H1 (cell line): ENCODE measurements at regions not wholly inside any gene's neighbourhood (a gene's known extent, or its start where the extent isn't known, plus 50 kb on each side); places are given as distances from the start of the nearest gene placed in this dataset.

ENCODE experiments used
- CTCF ChIA-PET: fragments of 300-600 bp; sonication (Branson Sonifier 250); formaldehyde crosslinking; loops from one replicate; lab custom pipeline; 2021; ENCODE audit not compliant: partially characterized antibody; lab: Charles Lee
- POLR2A ChIA-PET: fragments of 300-600 bp; sonication (Branson Sonifier 250); formaldehyde crosslinking; loops from one replicate; lab custom pipeline; 2021; ENCODE audit warnings: inconsistent platforms; ENCODE audit not compliant: partially characterized antibody; lab: Charles Lee
- DNase-seq, 2 experiments: peaks; one replicate each; pipeline versions ENCODE4 v3.0.0 to v3.0.0-alpha.2; 2010 to 2022; ENCODE audit warnings: low spot score in 2 of 2, low read depth in 1 of 2, mixed read lengths in 1 of 2
- FAIRE-seq: peaks from 2 replicates; lab custom pipeline; 2011; peaks lifted over from hg19 to GRCh38; lab: Jason Lieb, UNC
- H2AFZ ChIP-seq: 2 replicates; pipeline ENCODE4 v1.8.1; 2012; ENCODE audit warnings: low read length, inconsistent platforms
- H2AK5ac ChIP-seq: 2 replicates; pipeline ENCODE4 v1.6.1; 2013; ENCODE audit warnings: low read depth, low read length
- H2BK120ac ChIP-seq: replicated peaks from 2 replicates; pipeline ENCODE3; 2013; ENCODE audit warnings: low read depth, low read length, inconsistent platforms
- H2BK12ac ChIP-seq: 2 replicates; pipeline ENCODE4 v1.6.1; 2013; ENCODE audit warnings: low read depth, low read length
- H2BK15ac ChIP-seq: 2 replicates; pipeline ENCODE4 v1.6.1; 2013; ENCODE audit warnings: low read length
- H2BK20ac ChIP-seq: 2 replicates; pipeline ENCODE4 v1.6.1; 2013; ENCODE audit warnings: low read length
- H2BK5ac ChIP-seq: 2 replicates; pipeline ENCODE4 v1.6.1; 2013; ENCODE audit warnings: low read depth, low read length
- H3K14ac ChIP-seq: 2 replicates; pipeline ENCODE4 v1.6.1; 2013; ENCODE audit warnings: inconsistent platforms; ENCODE audit not compliant: insufficient read length
- H3K18ac ChIP-seq: 2 replicates; pipeline ENCODE4 v1.6.1; 2013; ENCODE audit warnings: low read length; ENCODE audit errors: extremely low read depth
- H3K23ac ChIP-seq: 2 replicates; pipeline ENCODE4 v1.6.1; 2013; ENCODE audit warnings: inconsistent platforms; ENCODE audit not compliant: insufficient read length
- H3K23me2 ChIP-seq: 2 replicates; pipeline ENCODE4 v1.6.1; 2013; ENCODE audit warnings: low read depth, low read length
- H3K27ac ChIP-seq: 2 replicates; pipeline ENCODE4 v1.6.1; 2011; ENCODE audit warnings: low read depth, low read length, inconsistent platforms
- H3K27me3 ChIP-seq, 4 experiments: replicated peaks in 1 of 4; 1 replicate in 1 of 4; 2 replicates in 3 of 4; pipeline versions ENCODE4 v1.6.1 to v1.8.1; 2011 to 2013; ENCODE audit warnings: low read length in 3 of 4, mild to moderate bottlenecking in 3 of 4, inconsistent platforms in 2 of 4, mixed read lengths in 2 of 4, moderate library complexity in 1 of 4; ENCODE audit not compliant: control insufficient read depth in 3 of 4, insufficient read depth in 3 of 4; ENCODE audit errors: extremely low read depth in 1 of 4
- H3K36me3 ChIP-seq, 4 experiments: 2 replicates each; pipeline versions ENCODE4 v1.6.1 to v1.8.1; 2011 to 2013; ENCODE audit warnings: mild to moderate bottlenecking in 4 of 4, low read length in 3 of 4, moderate library complexity in 2 of 4, control low read depth in 1 of 4, inconsistent platforms in 1 of 4; ENCODE audit not compliant: insufficient read depth in 4 of 4, control insufficient read depth in 2 of 4
- H3K4ac ChIP-seq: replicated peaks from 2 replicates; pipeline ENCODE3; 2013; ENCODE audit warnings: low read length, low read depth, mixed read lengths, inconsistent platforms; ENCODE audit not compliant: insufficient read length
- H3K4me1 ChIP-seq, 4 experiments: replicated peaks in 1 of 4; 1 replicate in 1 of 4; 2 replicates in 3 of 4; pipeline versions ENCODE4 v1.6.1 to v1.8.1; 2011 to 2013; ENCODE audit warnings: low read length in 3 of 4, inconsistent platforms in 2 of 4, mixed read lengths in 1 of 4; ENCODE audit not compliant: insufficient read depth in 4 of 4, control insufficient read depth in 3 of 4
- H3K4me2 ChIP-seq, 2 experiments: 2 replicates each; pipeline versions ENCODE4 v1.6.1 to v1.8.1; 2011 to 2013; ENCODE audit warnings: low read depth in 2 of 2, low read length in 2 of 2, control low read depth in 1 of 2, inconsistent platforms in 1 of 2, mild to moderate bottlenecking in 1 of 2; ENCODE audit not compliant: insufficient read depth in 1 of 2
- H3K4me3 ChIP-seq, 4 experiments: fragments of 200-600, 300-600 bp in 1 of 4; sonication (generic), shearing (Covaris generic), sonication (Bioruptor Twin) in 1 of 4; 2 replicates each; pipeline versions ENCODE4 v1.5.1 to v1.8.1; 2011 to 2016; ENCODE audit warnings: low read length in 4 of 4, low read depth in 3 of 4, control low read depth in 2 of 4, inconsistent platforms in 2 of 4, mild to moderate bottlenecking in 2 of 4, mixed read lengths in 1 of 4, moderate library complexity in 1 of 4; ENCODE audit not compliant: insufficient read depth in 2 of 4; ENCODE audit errors: extremely low read depth in 1 of 4
- H3K56ac ChIP-seq: replicated peaks from 2 replicates; pipeline ENCODE3; 2013; ENCODE audit warnings: low read depth, mild to moderate bottlenecking, mixed read lengths, low read length, inconsistent platforms; ENCODE audit not compliant: insufficient read length
- H3K79me1 ChIP-seq: 2 replicates; pipeline ENCODE4 v1.6.1; 2013; ENCODE audit warnings: low read depth, low read length, control low read depth
- H3K79me2 ChIP-seq, 2 experiments: 2 replicates each; pipeline versions ENCODE4 v1.6.1 to v1.8.1; 2012 to 2013; ENCODE audit warnings: low read length in 2 of 2, mild to moderate bottlenecking in 2 of 2, inconsistent platforms in 1 of 2; ENCODE audit not compliant: insufficient read depth in 2 of 2, control insufficient read depth in 1 of 2
- H3K9ac ChIP-seq, 4 experiments: replicated peaks in 1 of 4; 1 replicate in 1 of 4; 2 replicates in 3 of 4; pipeline versions ENCODE4 v1.6.1 to v1.8.1; 2011 to 2013; ENCODE audit warnings: low read depth in 3 of 4, low read length in 3 of 4, control low read depth in 2 of 4, mild to moderate bottlenecking in 2 of 4, moderate library complexity in 2 of 4, inconsistent platforms in 1 of 4; ENCODE audit errors: extremely low read depth in 1 of 4
- H3K9me3 ChIP-seq, 2 experiments: 2 replicates each; pipeline versions ENCODE4 v1.6.1 to v1.8.1; 2012 to 2013; ENCODE audit warnings: mild to moderate bottlenecking in 2 of 2, moderate library complexity in 2 of 2, control low read depth in 1 of 2, inconsistent platforms in 1 of 2, low read depth in 1 of 2, low read length in 1 of 2, mixed read lengths in 1 of 2; ENCODE audit not compliant: insufficient read depth in 2 of 2
- H4K20me1 ChIP-seq, 2 experiments: replicated peaks in 1 of 2; 2 replicates each; pipeline versions ENCODE3 to v1.8.1; 2011 to 2013; ENCODE audit warnings: inconsistent platforms in 2 of 2, low read length in 2 of 2, mild to moderate bottlenecking in 1 of 2; ENCODE audit not compliant: insufficient read depth in 2 of 2, control insufficient read depth in 1 of 2
- H4K5ac ChIP-seq: 2 replicates; pipeline ENCODE4 v1.6.1; 2013; ENCODE audit warnings: low read length, low read depth, mixed read lengths, inconsistent platforms; ENCODE audit not compliant: insufficient read length
- H4K8ac ChIP-seq: 2 replicates; pipeline ENCODE4 v1.8.0; 2013; ENCODE audit warnings: mild to moderate bottlenecking, moderate library complexity, low read length, inconsistent platforms; ENCODE audit not compliant: insufficient read depth; ENCODE audit errors: extremely low read depth
- H4K91ac ChIP-seq: replicated peaks from 2 replicates; pipeline ENCODE3; 2013; ENCODE audit warnings: low read length, mixed read lengths, inconsistent platforms; ENCODE audit not compliant: insufficient read length
- CEBPB ChIP-seq: IDR thresholded peaks from 2 replicates; pipeline ENCODE4 v1.6.1; 2012; ENCODE audit warnings: low read depth, low read length
- KDM5A ChIP-seq: fragments of 200-600 bp; IDR thresholded peaks from 2 replicates; pipeline ENCODE4 v1.7.1; 2012; ENCODE audit warnings: mild to moderate bottlenecking, low read length, inconsistent platforms, mixed read lengths
- ZNF274 ChIP-seq: IDR thresholded peaks from 2 replicates; pipeline ENCODE4 v1.7.0; 2012; ENCODE audit warnings: low read length, borderline replicate concordance; ENCODE audit errors: extremely low read depth
- WGBS, 2 experiments: shearing (Covaris generic) in 1 of 2; methylation state at CpG; one replicate each; pipeline versions ENCODE4 v1.1.6 to v1.1.7; 2013 to 2015; ENCODE audit warnings: low lambda C conversion rate in 2 of 2, mixed read lengths in 2 of 2, inconsistent platforms in 1 of 2, low coverage in 1 of 2, missing lambda C conversion rate in 1 of 2; ENCODE audit not compliant: insufficient replicate concordance in 2 of 2, insufficient coverage in 1 of 2, insufficient read length in 1 of 2; ENCODE audit errors: extremely low coverage in 1 of 2, missing lambda C conversion rate in 1 of 2; 5-methylcytosine and 5-hydroxymethylcytosine counted together

GRCh38 chr3:161950318-161950868 lies 453.8 kb downstream of the OTOL1 start:
- H2BK12ac ChIP-seq = no peak overlapping the region
- no peak overlapping the region for H3K23ac ChIP-seq
- H3K23me2 ChIP-seq = no peaks in the 10 kb centered on the region
- no peak overlapping the region for H2BK120ac ChIP-seq
- H3K27me3 ChIP-seq = no peaks in the 10 kb centered on the region
- no peak overlapping the region for H2AK5ac ChIP-seq
- no peaks in the 10 kb centered on the region for H3K79me2 ChIP-seq
- POLR2A ChIA-PET = no interaction called here
- H4K20me1 ChIP-seq = no peaks in the 10 kb centered on the region
- H2AFZ ChIP-seq = no peak overlapping the region
- H3K79me1 ChIP-seq = no peaks in the 10 kb centered on the region
- H2BK5ac ChIP-seq = no peak overlapping the region
- H3K9ac ChIP-seq = no peak overlapping the region
- no peak for FAIRE-seq
- no peak for DNase-seq
- H4K91ac ChIP-seq = no peak overlapping the region
- no peak overlapping the region for H2BK15ac ChIP-seq
- CTCF ChIA-PET = interaction anchor here (1.5 kb wide), 1 partner anchor 9 kb away, joined by 4 read pairs; no protein-coding TSS in a partner anchor
- H3K18ac ChIP-seq = no peak overlapping the region
- H3K4me2 ChIP-seq = no peak overlapping the region
- H2BK20ac ChIP-seq = no peak overlapping the region
- no peak overlapping the region for H3K4me3 ChIP-seq
- H4K8ac ChIP-seq = no peak overlapping the region
- TF ChIP-seq ZNF274 = no peak
- peak; percentile 18; the same call in 1 of the 2 replicates for TF ChIP-seq CEBPB
- TF ChIP-seq KDM5A = no peak
- TF ChIP-seq, all 59 proteins: peak for 1
- Histone ChIP-seq H3K14ac (no peak overlapping the region), H3K56ac (no peak overlapping the region), H3K4me1 (no peaks in the 10 kb centered on the region), H3K4ac (no peak overlapping the region), H3K27ac (no peak overlapping the region), H3K9me3 (no peaks in the 10 kb centered on the region), H4K5ac (no peak overlapping the region), H3K36me3 (no peaks in the 10 kb centered on the region)
- 91% methylated on average over 4 of the region's 4 CpGs; no CpG with 5 or more reads in 1 of the 2 experiments for WGBS, 2 experiments
